H1 (cell line): ENCODE measurements at regions not wholly inside any gene's neighbourhood (a gene's known extent, or its start where the extent isn't known, plus 50 kb on each side); places are given as distances from the start of the nearest gene placed in this dataset.

Experiments
- CTCF ChIA-PET: fragments of 300-600 bp; sonication (Branson Sonifier 250); formaldehyde crosslinking; loops from one replicate; lab custom pipeline; 2021; ENCODE audit not compliant: partially characterized antibody; lab: Charles Lee
- POLR2A ChIA-PET: fragments of 300-600 bp; sonication (Branson Sonifier 250); formaldehyde crosslinking; loops from one replicate; lab custom pipeline; 2021; ENCODE audit warnings: inconsistent platforms; ENCODE audit not compliant: partially characterized antibody; lab: Charles Lee
- DNase-seq, 2 experiments: peaks; one replicate each; pipeline versions ENCODE4 v3.0.0 to v3.0.0-alpha.2; 2010 to 2022; ENCODE audit warnings: low spot score in 2 of 2, low read depth in 1 of 2, mixed read lengths in 1 of 2
- FAIRE-seq: peaks from 2 replicates; lab custom pipeline; 2011; peaks lifted over from hg19 to GRCh38; lab: Jason Lieb, UNC
- H2AFZ ChIP-seq: 2 replicates; pipeline ENCODE4 v1.8.1; 2012; ENCODE audit warnings: low read length, inconsistent platforms
- H2AK5ac ChIP-seq: 2 replicates; pipeline ENCODE4 v1.6.1; 2013; ENCODE audit warnings: low read depth, low read length
- H2BK120ac ChIP-seq: replicated peaks from 2 replicates; pipeline ENCODE3; 2013; ENCODE audit warnings: low read depth, low read length, inconsistent platforms
- H2BK12ac ChIP-seq: 2 replicates; pipeline ENCODE4 v1.6.1; 2013; ENCODE audit warnings: low read depth, low read length
- H2BK15ac ChIP-seq: 2 replicates; pipeline ENCODE4 v1.6.1; 2013; ENCODE audit warnings: low read length
- H2BK20ac ChIP-seq: 2 replicates; pipeline ENCODE4 v1.6.1; 2013; ENCODE audit warnings: low read length
- H2BK5ac ChIP-seq: 2 replicates; pipeline ENCODE4 v1.6.1; 2013; ENCODE audit warnings: low read depth, low read length
- H3K14ac ChIP-seq: 2 replicates; pipeline ENCODE4 v1.6.1; 2013; ENCODE audit warnings: inconsistent platforms; ENCODE audit not compliant: insufficient read length
- H3K18ac ChIP-seq: 2 replicates; pipeline ENCODE4 v1.6.1; 2013; ENCODE audit warnings: low read length; ENCODE audit errors: extremely low read depth
- H3K23ac ChIP-seq: 2 replicates; pipeline ENCODE4 v1.6.1; 2013; ENCODE audit warnings: inconsistent platforms; ENCODE audit not compliant: insufficient read length
- H3K23me2 ChIP-seq: 2 replicates; pipeline ENCODE4 v1.6.1; 2013; ENCODE audit warnings: low read depth, low read length
- H3K27ac ChIP-seq: 2 replicates; pipeline ENCODE4 v1.6.1; 2011; ENCODE audit warnings: low read depth, low read length, inconsistent platforms
- H3K27me3 ChIP-seq, 4 experiments: replicated peaks in 1 of 4; 1 replicate in 1 of 4; 2 replicates in 3 of 4; pipeline versions ENCODE4 v1.6.1 to v1.8.1; 2011 to 2013; ENCODE audit warnings: low read length in 3 of 4, mild to moderate bottlenecking in 3 of 4, inconsistent platforms in 2 of 4, mixed read lengths in 2 of 4, moderate library complexity in 1 of 4; ENCODE audit not compliant: control insufficient read depth in 3 of 4, insufficient read depth in 3 of 4; ENCODE audit errors: extremely low read depth in 1 of 4
- H3K36me3 ChIP-seq, 4 experiments: 2 replicates each; pipeline versions ENCODE4 v1.6.1 to v1.8.1; 2011 to 2013; ENCODE audit warnings: mild to moderate bottlenecking in 4 of 4, low read length in 3 of 4, moderate library complexity in 2 of 4, control low read depth in 1 of 4, inconsistent platforms in 1 of 4; ENCODE audit not compliant: insufficient read depth in 4 of 4, control insufficient read depth in 2 of 4
- H3K4ac ChIP-seq: replicated peaks from 2 replicates; pipeline ENCODE3; 2013; ENCODE audit warnings: low read length, low read depth, mixed read lengths, inconsistent platforms; ENCODE audit not compliant: insufficient read length
- H3K4me1 ChIP-seq, 4 experiments: replicated peaks in 1 of 4; 1 replicate in 1 of 4; 2 replicates in 3 of 4; pipeline versions ENCODE4 v1.6.1 to v1.8.1; 2011 to 2013; ENCODE audit warnings: low read length in 3 of 4, inconsistent platforms in 2 of 4, mixed read lengths in 1 of 4; ENCODE audit not compliant: insufficient read depth in 4 of 4, control insufficient read depth in 3 of 4
- H3K4me2 ChIP-seq, 2 experiments: 2 replicates each; pipeline versions ENCODE4 v1.6.1 to v1.8.1; 2011 to 2013; ENCODE audit warnings: low read depth in 2 of 2, low read length in 2 of 2, control low read depth in 1 of 2, inconsistent platforms in 1 of 2, mild to moderate bottlenecking in 1 of 2; ENCODE audit not compliant: insufficient read depth in 1 of 2
- H3K4me3 ChIP-seq, 4 experiments: fragments of 200-600, 300-600 bp in 1 of 4; sonication (generic), shearing (Covaris generic), sonication (Bioruptor Twin) in 1 of 4; 2 replicates each; pipeline versions ENCODE4 v1.5.1 to v1.8.1; 2011 to 2016; ENCODE audit warnings: low read length in 4 of 4, low read depth in 3 of 4, control low read depth in 2 of 4, inconsistent platforms in 2 of 4, mild to moderate bottlenecking in 2 of 4, mixed read lengths in 1 of 4, moderate library complexity in 1 of 4; ENCODE audit not compliant: insufficient read depth in 2 of 4; ENCODE audit errors: extremely low read depth in 1 of 4
- H3K56ac ChIP-seq: replicated peaks from 2 replicates; pipeline ENCODE3; 2013; ENCODE audit warnings: low read depth, mild to moderate bottlenecking, mixed read lengths, low read length, inconsistent platforms; ENCODE audit not compliant: insufficient read length
- H3K79me1 ChIP-seq: 2 replicates; pipeline ENCODE4 v1.6.1; 2013; ENCODE audit warnings: low read depth, low read length, control low read depth
- H3K79me2 ChIP-seq, 2 experiments: 2 replicates each; pipeline versions ENCODE4 v1.6.1 to v1.8.1; 2012 to 2013; ENCODE audit warnings: low read length in 2 of 2, mild to moderate bottlenecking in 2 of 2, inconsistent platforms in 1 of 2; ENCODE audit not compliant: insufficient read depth in 2 of 2, control insufficient read depth in 1 of 2
- H3K9ac ChIP-seq, 4 experiments: replicated peaks in 1 of 4; 1 replicate in 1 of 4; 2 replicates in 3 of 4; pipeline versions ENCODE4 v1.6.1 to v1.8.1; 2011 to 2013; ENCODE audit warnings: low read depth in 3 of 4, low read length in 3 of 4, control low read depth in 2 of 4, mild to moderate bottlenecking in 2 of 4, moderate library complexity in 2 of 4, inconsistent platforms in 1 of 4; ENCODE audit errors: extremely low read depth in 1 of 4
- H3K9me3 ChIP-seq, 2 experiments: 2 replicates each; pipeline versions ENCODE4 v1.6.1 to v1.8.1; 2012 to 2013; ENCODE audit warnings: mild to moderate bottlenecking in 2 of 2, moderate library complexity in 2 of 2, control low read depth in 1 of 2, inconsistent platforms in 1 of 2, low read depth in 1 of 2, low read length in 1 of 2, mixed read lengths in 1 of 2; ENCODE audit not compliant: insufficient read depth in 2 of 2
- H4K20me1 ChIP-seq, 2 experiments: replicated peaks in 1 of 2; 2 replicates each; pipeline versions ENCODE3 to v1.8.1; 2011 to 2013; ENCODE audit warnings: inconsistent platforms in 2 of 2, low read length in 2 of 2, mild to moderate bottlenecking in 1 of 2; ENCODE audit not compliant: insufficient read depth in 2 of 2, control insufficient read depth in 1 of 2
- H4K5ac ChIP-seq: 2 replicates; pipeline ENCODE4 v1.6.1; 2013; ENCODE audit warnings: low read length, low read depth, mixed read lengths, inconsistent platforms; ENCODE audit not compliant: insufficient read length
- H4K8ac ChIP-seq: 2 replicates; pipeline ENCODE4 v1.8.0; 2013; ENCODE audit warnings: mild to moderate bottlenecking, moderate library complexity, low read length, inconsistent platforms; ENCODE audit not compliant: insufficient read depth; ENCODE audit errors: extremely low read depth
- H4K91ac ChIP-seq: replicated peaks from 2 replicates; pipeline ENCODE3; 2013; ENCODE audit warnings: low read length, mixed read lengths, inconsistent platforms; ENCODE audit not compliant: insufficient read length
- BACH1 ChIP-seq: IDR thresholded peaks from 2 replicates; pipeline ENCODE4 v1.6.1; 2012; ENCODE audit warnings: low read length, improper control_type of control experiment
- CBX5 ChIP-seq: fragments of 300-800, 300-1000 bp; sonication (generic); IDR thresholded peaks from 2 replicates; pipeline ENCODE4 v1.7.1; 2016; ENCODE audit warnings: antibody characterized with exemption, low read length, low read depth
- CHD1 ChIP-seq: IDR thresholded peaks from 2 replicates; pipeline ENCODE4 v1.6.1; 2012; ENCODE audit warnings: low read depth, low read length, improper control_type of control experiment
- CHD2 ChIP-seq: IDR thresholded peaks from 2 replicates; pipeline ENCODE4 v1.6.1; 2012; ENCODE audit warnings: low read length, improper control_type of control experiment
- EGR1 ChIP-seq: IDR thresholded peaks from 2 replicates; pipeline ENCODE4 v1.6.1; 2011; ENCODE audit warnings: low read depth, low read length, borderline replicate concordance
- EZH2 ChIP-seq: fragments of 200-600 bp; sonication (generic); IDR thresholded peaks from 2 replicates; pipeline ENCODE4 v1.7.1; 2012; ENCODE audit warnings: low read depth, mild to moderate bottlenecking, moderate library complexity, low read length, inconsistent platforms; ENCODE audit not compliant: severe bottlenecking
- RNF2 ChIP-seq: fragments of 200-900, 300-1000 bp; sonication (generic); IDR thresholded peaks from 2 replicates; pipeline ENCODE4 v1.7.1; 2016; ENCODE audit warnings: borderline replicate concordance, low read depth, mild to moderate bottlenecking, antibody characterized with exemption, low read length; ENCODE audit not compliant: poor library complexity, severe bottlenecking; ENCODE audit errors: missing control alignments
- SIN3A ChIP-seq, 2 experiments: IDR thresholded peaks in 1 of 2; conservative IDR thresholded peaks in 1 of 2; 2 replicates each; pipeline ENCODE4 v1.6.1; 2011 to 2012; ENCODE audit warnings: low read length in 2 of 2, improper control_type of control experiment in 1 of 2, low read depth in 1 of 2, mild to moderate bottlenecking in 1 of 2
- SIRT6 ChIP-seq: IDR thresholded peaks from one replicate; pipeline ENCODE4 v1.7.1; 2012; ENCODE audit warnings: low read length, inconsistent platforms
- TAF1 ChIP-seq: IDR thresholded peaks from 2 replicates; pipeline ENCODE4 v1.6.1; 2011; ENCODE audit warnings: mild to moderate bottlenecking, low read depth, low read length
- WGBS, 2 experiments: shearing (Covaris generic) in 1 of 2; methylation state at CpG; one replicate each; pipeline versions ENCODE4 v1.1.6 to v1.1.7; 2013 to 2015; ENCODE audit warnings: low lambda C conversion rate in 2 of 2, mixed read lengths in 2 of 2, inconsistent platforms in 1 of 2, low coverage in 1 of 2, missing lambda C conversion rate in 1 of 2; ENCODE audit not compliant: insufficient replicate concordance in 2 of 2, insufficient coverage in 1 of 2, insufficient read length in 1 of 2; ENCODE audit errors: extremely low coverage in 1 of 2, missing lambda C conversion rate in 1 of 2; 5-methylcytosine and 5-hydroxymethylcytosine counted together
- TF ChIP-seq, protein P1 (sequence below): IDR thresholded peaks from 2 replicates; pipeline ENCODE4 v1.6.1; 2012; ENCODE audit warnings: inconsistent platforms

DNA sequence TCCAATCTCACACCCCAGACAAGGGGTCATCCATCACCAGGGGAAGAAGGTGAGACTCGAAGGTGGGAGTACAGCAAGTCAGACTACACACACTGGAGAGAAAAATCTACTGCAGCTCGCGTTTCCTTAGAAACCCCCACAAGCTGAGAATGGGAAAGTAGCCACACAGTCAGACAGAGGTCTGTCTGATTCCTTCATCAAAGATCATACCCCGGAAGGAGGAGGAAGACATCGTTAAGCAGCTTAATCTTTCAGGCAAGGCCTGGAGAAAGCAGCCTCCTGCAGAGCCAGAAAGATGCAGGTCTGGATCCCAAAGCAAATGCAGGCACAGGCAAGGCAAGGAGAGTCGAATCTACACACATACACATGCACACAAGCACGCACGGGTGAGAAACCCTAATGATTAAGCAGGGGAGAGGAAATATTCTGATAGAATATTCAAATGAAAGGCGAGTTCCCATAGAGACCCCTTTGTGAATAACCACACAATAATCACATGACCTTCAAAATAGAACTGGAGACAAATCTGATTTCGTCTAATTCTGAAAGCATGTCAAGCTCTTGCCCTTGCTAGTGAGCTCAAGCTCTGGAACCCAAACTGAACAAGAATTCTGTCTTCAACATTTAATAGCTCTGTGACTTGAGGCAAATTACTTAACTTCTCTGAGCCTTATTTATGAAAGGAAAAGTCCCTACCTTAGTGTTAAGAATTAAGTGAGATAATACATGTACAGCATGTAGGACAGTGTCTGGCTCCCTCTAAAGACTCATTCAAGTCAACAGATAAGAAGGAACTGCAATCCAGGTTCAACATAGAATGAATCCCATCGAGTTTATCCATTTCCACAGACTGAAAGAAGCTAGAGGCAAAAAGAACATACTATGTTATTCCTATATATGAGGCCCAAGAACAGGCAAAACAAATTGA, 387.8 kb downstream of the OMA1 start:
- Histone ChIP-seq H3K23ac (no peak overlapping the region), H2AFZ (no peak overlapping the region), H3K4me3 (no peak overlapping the region; a peak in 2 of 8 replicates), H3K36me3 (no peaks in the 10 kb centered on the region), H2BK120ac (peak overlapping the region; percentile 12), H3K18ac (peak overlapping the region; percentile 89), H2BK12ac (peak overlapping the region; percentile 55; the same call in 1 of the 2 replicates), H3K4ac (no peak overlapping the region), H2BK5ac (peak overlapping the region; percentile 30; the same call in 1 of the 2 replicates), H2AK5ac (0 out of 2 replicates have a peak overlapping the region, but pooled peaks have one; percentile 18), H4K91ac (peak overlapping the region; percentile 38), H3K23me2 (no peaks in the 10 kb centered on the region), H3K27me3 (no peaks in the 10 kb centered on the region), H3K9ac (no peak overlapping the region), H3K56ac (no peak overlapping the region), H3K4me1 (peaks cover 4 to 22% (median 12%) of the 10 kb centered on the region in 4 experiments; a peak in 6 of 7 replicates), H4K5ac (peak overlapping the region; percentile 66), H3K79me1 (no peaks in the 10 kb centered on the region), H3K14ac (no peak overlapping the region), H2BK20ac (0 out of 2 replicates have a peak overlapping the region, but pooled peaks have one; percentile 52), H2BK15ac (peak overlapping the region; percentile 49), H4K20me1 (no peaks in the 10 kb centered on the region), H3K79me2 (no peaks in the 10 kb centered on the region), H3K4me2 (peak overlapping the region; percentile 33 to 53; a peak in 2 of 4 replicates), H3K27ac (no peak overlapping the region), H4K8ac (no peak overlapping the region), H3K9me3 (no peaks in the 10 kb centered on the region)
- CTCF ChIA-PET, result interaction anchor here (0.7 to 6.8 kb wide), 20 partner anchors 7 to 389 kb away, joined by 3 to 54 read pairs (median 3); no protein-coding TSS in a partner anchor
- 72% methylated on average over 11 of the region's 11 CpGs; no CpG with 5 or more reads in 1 of the 2 experiments for WGBS, 2 experiments
- POLR2A ChIA-PET, result interaction anchor here (1.4 kb wide), 1 partner anchor 9 kb away, joined by 3 read pairs; no protein-coding TSS in a partner anchor
- no peak for DNase-seq
- FAIRE-seq, result no peak
- TF ChIP-seq CHD1 (no peak), RNF2 (no peak), SIRT6 (no peak), TAF1 (no peak), EGR1 (no peak), EZH2 (no peak), BACH1 (no peak), CHD2 (no peak), CBX5 (no peak), SIN3A (conservative IDR thresholded peaks at IDR 0.05 in 1 of 2, IDR thresholded peaks at IDR 0.05 in 1 of 2; ENCODE audit: low read depth in 1 of 2, low read length in 2 of 2) (no peak)
- TF ChIP-seq, protein P1, sequence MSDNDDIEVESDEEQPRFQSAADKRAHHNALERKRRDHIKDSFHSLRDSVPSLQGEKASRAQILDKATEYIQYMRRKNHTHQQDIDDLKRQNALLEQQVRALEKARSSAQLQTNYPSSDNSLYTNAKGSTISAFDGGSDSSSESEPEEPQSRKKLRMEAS, result no peak
